Vagina (tissue), 2 donors: ENCODE measurements at regions not wholly inside any gene's neighbourhood (a gene's known extent, or its start where the extent isn't known, plus 50 kb on each side); places are given as distances from the start of the nearest gene placed in this dataset.

Source experiments
- DNase-seq, 2 donors: peaks; one replicate each; pipeline ENCODE4 v3.0.0-alpha.2; 2017; ENCODE audit errors: extremely low spot score in 2 of 2
- H3K27ac ChIP-seq: fragments of 200-600 bp; sonication (generic); one replicate; pipeline ENCODE4 v1.5.1; 2019
- H3K27me3 ChIP-seq: fragments of 200-600 bp; sonication (generic); one replicate; pipeline ENCODE4 v1.5.1; 2019
- H3K36me3 ChIP-seq, 2 donors: fragments of 200-600 bp; sonication (generic); one replicate each; pipeline ENCODE4 v1.5.1; 2017 to 2019
- H3K4me1 ChIP-seq: fragments of 200-600 bp; sonication (generic); one replicate; pipeline ENCODE4 v1.5.1; 2019
- H3K4me3 ChIP-seq, 2 donors: fragments of 200-600 bp; sonication (generic); 1 replicate in 1 of 2; 2 replicates in 1 of 2; pipeline ENCODE4 v1.5.1; 2016 to 2019
- H3K9me3 ChIP-seq: fragments of 200-600 bp; sonication (generic); one replicate; pipeline ENCODE4 v1.5.1; 2019
- POLR2A ChIP-seq, 2 donors: fragments of 450-650 bp; IDR thresholded peaks; one replicate each; pipeline ENCODE4 v1.6.1; 2017; ENCODE audit warnings: antibody characterized with exemption in 2 of 2, mild to moderate bottlenecking in 2 of 2, moderate library complexity in 2 of 2
- POLR2AphosphoS5 ChIP-seq, 2 donors: sonication (generic); formaldehyde crosslinking; IDR thresholded peaks; one replicate each; pipeline ENCODE4 v1.9.0; 2017; ENCODE audit warnings: antibody characterized with exemption in 2 of 2, mild to moderate bottlenecking in 2 of 2, low read depth in 1 of 2; ENCODE audit not compliant: insufficient read depth in 1 of 2
- intact Hi-C: fragments of 100-400 bp; cut with DNase I; formaldehyde crosslinking; loops from one replicate; pipeline ENCODE4 v1.15.1; 2023
- TF ChIP-seq, protein P1 (sequence below), 3 experiments: fragments of 450-650 bp in 2 of 3; fragments of 200-600 bp in 1 of 3; sonication (generic) in 1 of 3; IDR thresholded peaks; one replicate each; pipeline ENCODE4 v1.5.1; 2017 to 2019; ENCODE audit warnings: antibody characterized with exemption in 3 of 3, mild to moderate bottlenecking in 2 of 3, moderate library complexity in 2 of 3

DNA sequence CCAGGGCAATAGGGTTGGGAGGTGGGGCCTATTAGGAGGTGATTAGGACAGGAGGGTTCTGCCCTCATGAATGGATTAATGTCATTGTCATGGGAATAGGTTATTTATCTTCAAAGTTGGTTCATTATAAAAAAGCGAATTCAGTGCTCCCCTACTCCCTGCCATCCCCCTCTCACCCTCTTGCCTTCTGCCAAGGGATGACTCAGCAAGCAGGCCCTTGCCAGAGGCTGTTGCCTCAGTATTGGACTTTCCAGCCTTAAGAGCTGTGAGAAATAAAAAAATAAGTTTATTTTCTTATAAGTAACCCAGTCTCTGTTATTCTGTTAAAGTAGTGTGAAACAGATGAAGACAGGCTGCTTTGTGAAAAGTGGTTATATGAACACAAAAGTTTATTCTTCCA lies 381.1 kb upstream of the ZFP64 start:
- TF ChIP-seq, protein P1, sequence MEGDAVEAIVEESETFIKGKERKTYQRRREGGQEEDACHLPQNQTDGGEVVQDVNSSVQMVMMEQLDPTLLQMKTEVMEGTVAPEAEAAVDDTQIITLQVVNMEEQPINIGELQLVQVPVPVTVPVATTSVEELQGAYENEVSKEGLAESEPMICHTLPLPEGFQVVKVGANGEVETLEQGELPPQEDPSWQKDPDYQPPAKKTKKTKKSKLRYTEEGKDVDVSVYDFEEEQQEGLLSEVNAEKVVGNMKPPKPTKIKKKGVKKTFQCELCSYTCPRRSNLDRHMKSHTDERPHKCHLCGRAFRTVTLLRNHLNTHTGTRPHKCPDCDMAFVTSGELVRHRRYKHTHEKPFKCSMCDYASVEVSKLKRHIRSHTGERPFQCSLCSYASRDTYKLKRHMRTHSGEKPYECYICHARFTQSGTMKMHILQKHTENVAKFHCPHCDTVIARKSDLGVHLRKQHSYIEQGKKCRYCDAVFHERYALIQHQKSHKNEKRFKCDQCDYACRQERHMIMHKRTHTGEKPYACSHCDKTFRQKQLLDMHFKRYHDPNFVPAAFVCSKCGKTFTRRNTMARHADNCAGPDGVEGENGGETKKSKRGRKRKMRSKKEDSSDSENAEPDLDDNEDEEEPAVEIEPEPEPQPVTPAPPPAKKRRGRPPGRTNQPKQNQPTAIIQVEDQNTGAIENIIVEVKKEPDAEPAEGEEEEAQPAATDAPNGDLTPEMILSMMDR (IDR thresholded peaks at IDR 0.05) = no peak
- TF ChIP-seq POLR2A (IDR thresholded peaks at IDR 0.05) (no peak), POLR2AphosphoS5 (IDR thresholded peaks at IDR 0.05; ENCODE audit: insufficient read depth in 1 of 2, low read depth in 1 of 2) (no peak)
- intact Hi-C loops = no loop called here
- H3K4me1 ChIP-seq = no peaks in the 10 kb centered on the region
- DNase-seq = no peak
- H3K27ac ChIP-seq = no peak overlapping the region
- no peaks in the 10 kb centered on the region for H3K36me3 ChIP-seq
- H3K4me3 ChIP-seq = no peak overlapping the region
- H3K27me3 ChIP-seq = no peaks in the 10 kb centered on the region
- H3K9me3 ChIP-seq = no peaks in the 10 kb centered on the region

DNA sequence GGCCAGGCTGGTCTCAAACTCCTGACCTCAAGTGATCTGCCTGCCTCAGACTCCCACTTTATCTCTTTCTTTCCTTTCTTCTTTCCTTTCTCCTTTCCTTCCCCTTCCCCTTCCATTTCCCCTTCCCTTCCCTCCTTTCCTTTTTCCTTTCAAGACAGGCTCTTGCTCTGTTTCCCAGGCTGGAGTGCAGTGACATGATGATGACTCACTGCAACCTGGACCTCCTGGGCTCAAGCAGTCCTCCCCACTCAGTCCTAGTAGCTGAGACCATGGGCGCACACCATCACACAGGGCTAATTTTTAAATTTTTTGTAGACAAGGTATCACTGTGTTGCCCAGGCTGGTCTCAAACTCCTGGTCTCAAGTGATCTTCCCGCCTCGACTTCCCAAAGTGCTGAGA lies 377.6 kb upstream of the ZFP64 start:
- TF ChIP-seq POLR2AphosphoS5 (IDR thresholded peaks at IDR 0.05; ENCODE audit: insufficient read depth in 1 of 2, low read depth in 1 of 2) = no peak
- TF ChIP-seq, protein P1 (IDR thresholded peaks at IDR 0.05) = no peak
- no peak for TF ChIP-seq POLR2A (IDR thresholded peaks at IDR 0.05)
- H3K4me3 ChIP-seq = no peak overlapping the region
- intact Hi-C loops = no loop called here
- H3K4me1 ChIP-seq = no peaks in the 10 kb centered on the region
- H3K27me3 ChIP-seq = no peaks in the 10 kb centered on the region
- no peaks in the 10 kb centered on the region for H3K36me3 ChIP-seq
- DNase-seq = no peak
- no peak overlapping the region for H3K27ac ChIP-seq
- no peaks in the 10 kb centered on the region for H3K9me3 ChIP-seq

DNA sequence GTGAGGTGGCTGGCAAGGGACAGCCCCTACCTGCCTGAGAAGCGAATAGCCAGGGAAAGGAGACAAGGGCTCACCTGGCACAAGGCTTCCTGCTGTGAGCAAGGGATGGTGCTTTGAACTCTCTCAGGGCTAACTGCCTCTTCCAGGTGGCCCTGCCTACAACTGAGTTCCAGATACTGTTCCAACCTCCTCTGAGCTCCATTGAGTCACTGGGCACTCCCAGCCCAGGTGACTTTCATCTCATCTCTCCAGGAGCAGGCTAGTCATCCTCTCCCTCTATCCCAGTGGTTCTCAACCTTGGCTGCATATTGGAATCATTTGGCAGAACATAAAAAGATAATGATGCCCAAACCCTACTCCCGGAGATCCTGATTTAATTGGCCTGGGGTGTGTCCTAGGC lies 374.0 kb upstream of the ZFP64 start:
- intact Hi-C loops = no loop called here
- no peak for TF ChIP-seq POLR2AphosphoS5 (IDR thresholded peaks at IDR 0.05; ENCODE audit: insufficient read depth in 1 of 2, low read depth in 1 of 2)
- TF ChIP-seq POLR2A (IDR thresholded peaks at IDR 0.05) = no peak
- TF ChIP-seq, protein P1 (IDR thresholded peaks at IDR 0.05) = no peak

DNA sequence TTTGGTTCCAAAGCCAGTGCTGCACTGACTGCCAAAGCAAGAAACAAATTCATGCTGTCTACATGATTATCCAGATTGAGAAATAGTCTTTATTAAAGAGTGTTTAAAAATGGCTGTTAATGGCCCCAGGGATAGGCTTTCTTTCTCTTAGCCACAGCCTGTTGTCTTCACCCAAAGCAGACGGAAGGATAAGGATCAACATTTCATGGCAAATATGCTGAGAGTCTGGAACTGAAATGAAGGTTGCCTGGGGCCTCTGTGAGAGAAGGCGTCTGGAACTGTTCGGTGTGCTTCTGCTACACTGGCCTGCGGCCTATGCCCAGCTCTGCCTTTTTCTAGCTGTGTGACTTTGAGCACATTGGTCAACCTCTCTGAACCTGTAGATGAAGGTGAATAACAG lies 373.0 kb upstream of the ZFP64 start:
- TF ChIP-seq POLR2A (IDR thresholded peaks at IDR 0.05) (no peak), POLR2AphosphoS5 (IDR thresholded peaks at IDR 0.05; ENCODE audit: insufficient read depth in 1 of 2, low read depth in 1 of 2) (no peak)
- TF ChIP-seq, protein P1 (IDR thresholded peaks at IDR 0.05) = no peak
- Histone ChIP-seq H3K27ac (no peak overlapping the region), H3K9me3 (no peaks in the 10 kb centered on the region), H3K27me3 (no peaks in the 10 kb centered on the region), H3K36me3 (no peaks in the 10 kb centered on the region), H3K4me1 (no peaks in the 10 kb centered on the region), H3K4me3 (no peak overlapping the region)
- no peak for DNase-seq
- intact Hi-C loops = no loop called here

More for the DNA sequence above, 374.0 kb upstream of the ZFP64 start:
- Histone ChIP-seq H3K4me1 (no peaks in the 10 kb centered on the region), H3K27me3 (no peaks in the 10 kb centered on the region), H3K4me3 (no peak overlapping the region), H3K36me3 (no peaks in the 10 kb centered on the region), H3K27ac (no peak overlapping the region), H3K9me3 (no peaks in the 10 kb centered on the region)
- DNase-seq = no peak

DNA sequence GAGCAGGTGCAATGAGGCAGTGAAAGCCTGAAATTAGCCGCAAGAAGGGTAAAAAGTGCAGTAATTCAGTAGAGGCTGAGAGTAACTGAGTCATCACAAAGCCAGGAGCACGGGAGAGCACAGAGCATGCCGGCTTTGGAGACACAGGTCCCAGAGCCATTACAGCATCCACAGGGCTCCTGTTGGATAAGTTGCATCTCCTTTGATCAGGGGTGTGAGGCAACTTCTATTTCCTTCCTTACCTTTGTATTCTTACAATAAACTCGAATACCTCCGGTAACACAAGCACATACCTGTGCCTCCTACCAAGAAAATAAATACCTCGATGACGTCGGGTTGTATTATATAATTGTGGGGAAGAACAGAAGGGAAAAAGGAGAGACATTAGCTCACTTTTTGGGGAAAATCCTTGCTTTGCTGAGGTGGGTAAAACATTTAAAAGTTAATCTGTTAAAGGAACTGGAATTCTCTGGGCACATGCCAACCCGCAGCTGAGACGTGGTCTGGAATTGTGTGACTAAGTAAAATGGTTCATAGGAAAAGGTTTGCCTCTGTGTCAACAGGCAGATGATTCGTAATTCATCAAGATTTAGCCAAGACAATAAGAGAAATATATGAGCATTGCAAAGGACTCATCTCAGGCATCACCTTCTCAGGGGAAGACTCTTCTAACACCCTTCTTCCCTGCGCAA lies 360.7 kb upstream of the ZFP64 start:
- H3K27ac ChIP-seq = no peak overlapping the region
- no peak overlapping the region for H3K4me3 ChIP-seq
- H3K36me3 ChIP-seq = no peaks in the 10 kb centered on the region
- H3K4me1 ChIP-seq = no peaks in the 10 kb centered on the region
- H3K9me3 ChIP-seq = no peaks in the 10 kb centered on the region
- TF ChIP-seq POLR2AphosphoS5 (IDR thresholded peaks at IDR 0.05; ENCODE audit: insufficient read depth in 1 of 2, low read depth in 1 of 2) = no peak
- no peak for TF ChIP-seq POLR2A (IDR thresholded peaks at IDR 0.05)
- TF ChIP-seq, protein P1 (IDR thresholded peaks at IDR 0.05) = no peak
- intact Hi-C loops = no loop called here
- DNase-seq = no peak
- H3K27me3 ChIP-seq = no peaks in the 10 kb centered on the region
